Vagina (tissue), 2 donors: ENCODE measurements at regions not wholly inside any gene's neighbourhood (a gene's known extent, or its start where the extent isn't known, plus 50 kb on each side); places are given as distances from the start of the nearest gene placed in this dataset.

Source experiments
- DNase-seq, 2 donors: peaks; one replicate each; pipeline ENCODE4 v3.0.0-alpha.2; 2017; ENCODE audit errors: extremely low spot score in 2 of 2
- H3K27ac ChIP-seq: fragments of 200-600 bp; sonication (generic); one replicate; pipeline ENCODE4 v1.5.1; 2019
- H3K27me3 ChIP-seq: fragments of 200-600 bp; sonication (generic); one replicate; pipeline ENCODE4 v1.5.1; 2019
- H3K36me3 ChIP-seq, 2 donors: fragments of 200-600 bp; sonication (generic); one replicate each; pipeline ENCODE4 v1.5.1; 2017 to 2019
- H3K4me1 ChIP-seq: fragments of 200-600 bp; sonication (generic); one replicate; pipeline ENCODE4 v1.5.1; 2019
- H3K4me3 ChIP-seq, 2 donors: fragments of 200-600 bp; sonication (generic); 1 replicate in 1 of 2; 2 replicates in 1 of 2; pipeline ENCODE4 v1.5.1; 2016 to 2019
- H3K9me3 ChIP-seq: fragments of 200-600 bp; sonication (generic); one replicate; pipeline ENCODE4 v1.5.1; 2019
- POLR2A ChIP-seq, 2 donors: fragments of 450-650 bp; IDR thresholded peaks; one replicate each; pipeline ENCODE4 v1.6.1; 2017; ENCODE audit warnings: antibody characterized with exemption in 2 of 2, mild to moderate bottlenecking in 2 of 2, moderate library complexity in 2 of 2
- POLR2AphosphoS5 ChIP-seq, 2 donors: sonication (generic); formaldehyde crosslinking; IDR thresholded peaks; one replicate each; pipeline ENCODE4 v1.9.0; 2017; ENCODE audit warnings: antibody characterized with exemption in 2 of 2, mild to moderate bottlenecking in 2 of 2, low read depth in 1 of 2; ENCODE audit not compliant: insufficient read depth in 1 of 2
- intact Hi-C: fragments of 100-400 bp; cut with DNase I; formaldehyde crosslinking; loops from one replicate; pipeline ENCODE4 v1.15.1; 2023
- TF ChIP-seq, protein P1 (sequence below), 3 experiments: fragments of 450-650 bp in 2 of 3; fragments of 200-600 bp in 1 of 3; sonication (generic) in 1 of 3; IDR thresholded peaks; one replicate each; pipeline ENCODE4 v1.5.1; 2017 to 2019; ENCODE audit warnings: antibody characterized with exemption in 3 of 3, mild to moderate bottlenecking in 2 of 3, moderate library complexity in 2 of 3

DNA sequence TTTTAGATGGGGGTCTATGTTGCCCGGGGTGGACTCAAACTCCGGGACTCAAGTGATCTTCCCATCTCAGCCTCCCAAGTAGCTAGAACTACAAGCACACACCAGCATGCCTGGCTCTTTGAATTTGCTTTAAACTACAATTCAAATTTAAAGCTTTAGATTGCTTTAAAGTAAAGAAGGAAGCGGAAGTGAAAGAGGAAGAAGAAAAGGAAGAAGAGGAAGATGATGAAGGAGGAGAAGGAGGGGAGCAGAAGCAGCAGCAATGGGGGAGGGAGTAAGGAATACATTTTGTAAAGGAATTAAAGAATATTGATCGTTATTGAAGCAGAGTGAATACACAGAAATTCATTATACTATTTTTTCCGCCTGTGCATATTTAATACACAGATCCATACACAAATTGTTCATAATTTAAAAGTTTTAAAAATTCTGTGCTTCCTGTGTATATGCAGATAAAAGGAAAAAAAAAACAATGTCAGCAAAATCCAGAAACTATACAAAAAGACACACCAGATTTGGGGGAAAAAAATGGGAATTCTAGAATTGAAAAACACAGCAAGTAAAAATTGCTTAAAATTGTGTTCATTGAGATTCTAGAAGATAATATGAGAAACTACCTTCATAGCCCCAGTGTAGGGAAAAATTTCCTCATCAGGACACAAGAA lies 60.8 kb upstream of the KCNMA1 start:
- intact Hi-C loops = no loop called here
- no peaks in the 10 kb centered on the region for H3K36me3 ChIP-seq
- TF ChIP-seq POLR2A (IDR thresholded peaks at IDR 0.05) = no peak
- TF ChIP-seq, protein P1, sequence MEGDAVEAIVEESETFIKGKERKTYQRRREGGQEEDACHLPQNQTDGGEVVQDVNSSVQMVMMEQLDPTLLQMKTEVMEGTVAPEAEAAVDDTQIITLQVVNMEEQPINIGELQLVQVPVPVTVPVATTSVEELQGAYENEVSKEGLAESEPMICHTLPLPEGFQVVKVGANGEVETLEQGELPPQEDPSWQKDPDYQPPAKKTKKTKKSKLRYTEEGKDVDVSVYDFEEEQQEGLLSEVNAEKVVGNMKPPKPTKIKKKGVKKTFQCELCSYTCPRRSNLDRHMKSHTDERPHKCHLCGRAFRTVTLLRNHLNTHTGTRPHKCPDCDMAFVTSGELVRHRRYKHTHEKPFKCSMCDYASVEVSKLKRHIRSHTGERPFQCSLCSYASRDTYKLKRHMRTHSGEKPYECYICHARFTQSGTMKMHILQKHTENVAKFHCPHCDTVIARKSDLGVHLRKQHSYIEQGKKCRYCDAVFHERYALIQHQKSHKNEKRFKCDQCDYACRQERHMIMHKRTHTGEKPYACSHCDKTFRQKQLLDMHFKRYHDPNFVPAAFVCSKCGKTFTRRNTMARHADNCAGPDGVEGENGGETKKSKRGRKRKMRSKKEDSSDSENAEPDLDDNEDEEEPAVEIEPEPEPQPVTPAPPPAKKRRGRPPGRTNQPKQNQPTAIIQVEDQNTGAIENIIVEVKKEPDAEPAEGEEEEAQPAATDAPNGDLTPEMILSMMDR (IDR thresholded peaks at IDR 0.05) = no peak
- no peak for TF ChIP-seq POLR2AphosphoS5 (IDR thresholded peaks at IDR 0.05; ENCODE audit: insufficient read depth in 1 of 2, low read depth in 1 of 2)

DNA sequence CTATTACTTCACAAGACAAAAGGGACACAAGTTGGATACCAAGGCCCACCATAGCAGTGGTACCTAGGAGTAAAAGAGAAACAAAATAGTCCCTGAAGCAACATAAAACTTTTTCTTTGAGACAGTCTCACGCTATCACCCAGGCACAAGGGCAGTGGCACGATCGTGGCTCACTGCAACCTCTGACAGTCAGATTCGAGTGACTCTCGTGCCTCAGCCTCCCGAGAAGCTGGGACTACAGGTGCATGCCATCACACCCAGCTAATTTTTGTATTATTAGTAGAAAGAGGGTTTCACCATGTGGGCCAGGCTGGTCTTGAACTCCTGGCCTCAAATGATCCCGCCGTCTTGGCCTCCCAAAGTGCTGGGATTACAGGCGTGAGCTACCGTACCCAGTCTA lies 59.0 kb upstream of the KCNMA1 start:
- H3K4me3 ChIP-seq = no peak overlapping the region
- no peak for TF ChIP-seq POLR2AphosphoS5 (IDR thresholded peaks at IDR 0.05; ENCODE audit: insufficient read depth in 1 of 2, low read depth in 1 of 2)
- TF ChIP-seq POLR2A (IDR thresholded peaks at IDR 0.05) = no peak
- TF ChIP-seq, protein P1 (IDR thresholded peaks at IDR 0.05) = no peak
- DNase-seq = no peak
- H3K4me1 ChIP-seq = no peaks in the 10 kb centered on the region
- no peaks in the 10 kb centered on the region for H3K9me3 ChIP-seq
- H3K27ac ChIP-seq = no peak overlapping the region
- H3K27me3 ChIP-seq = no peaks in the 10 kb centered on the region
- H3K36me3 ChIP-seq = no peaks in the 10 kb centered on the region
- intact Hi-C loops = no loop called here

More for the DNA sequence above, 60.8 kb upstream of the KCNMA1 start:
- Histone ChIP-seq H3K27ac (no peak overlapping the region), H3K9me3 (no peaks in the 10 kb centered on the region), H3K27me3 (no peaks in the 10 kb centered on the region), H3K4me3 (no peak overlapping the region), H3K4me1 (no peaks in the 10 kb centered on the region)
- no peak for DNase-seq

DNA sequence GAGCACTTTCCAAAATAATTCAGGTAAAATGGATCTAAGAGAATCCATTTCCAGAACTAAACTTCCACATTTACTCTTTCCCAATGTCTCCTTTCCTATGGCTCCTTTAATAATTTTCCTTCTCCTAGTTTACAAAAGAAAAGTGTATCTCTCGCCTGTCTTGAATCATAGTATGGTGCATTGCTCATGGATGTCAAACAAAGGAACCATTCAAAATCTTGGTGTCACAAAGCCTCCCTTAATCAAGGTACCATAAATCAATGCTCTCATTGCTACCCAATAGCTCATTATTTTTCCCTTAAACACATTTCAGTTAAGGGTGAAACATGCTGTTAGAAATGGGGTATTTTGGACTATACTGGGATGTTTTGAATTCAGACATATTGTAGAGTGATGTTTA lies 57.6 kb upstream of the KCNMA1 start:
- no peak overlapping the region for H3K4me3 ChIP-seq
- no peaks in the 10 kb centered on the region for H3K36me3 ChIP-seq
- no peaks in the 10 kb centered on the region for H3K4me1 ChIP-seq
- no peak overlapping the region for H3K27ac ChIP-seq
- H3K9me3 ChIP-seq = no peaks in the 10 kb centered on the region
- no peaks in the 10 kb centered on the region for H3K27me3 ChIP-seq
- no peak for DNase-seq
- intact Hi-C loops = no loop called here
- TF ChIP-seq POLR2A (IDR thresholded peaks at IDR 0.05) (no peak), POLR2AphosphoS5 (IDR thresholded peaks at IDR 0.05; ENCODE audit: insufficient read depth in 1 of 2, low read depth in 1 of 2) (no peak)
- TF ChIP-seq, protein P1 (IDR thresholded peaks at IDR 0.05) = no peak

DNA sequence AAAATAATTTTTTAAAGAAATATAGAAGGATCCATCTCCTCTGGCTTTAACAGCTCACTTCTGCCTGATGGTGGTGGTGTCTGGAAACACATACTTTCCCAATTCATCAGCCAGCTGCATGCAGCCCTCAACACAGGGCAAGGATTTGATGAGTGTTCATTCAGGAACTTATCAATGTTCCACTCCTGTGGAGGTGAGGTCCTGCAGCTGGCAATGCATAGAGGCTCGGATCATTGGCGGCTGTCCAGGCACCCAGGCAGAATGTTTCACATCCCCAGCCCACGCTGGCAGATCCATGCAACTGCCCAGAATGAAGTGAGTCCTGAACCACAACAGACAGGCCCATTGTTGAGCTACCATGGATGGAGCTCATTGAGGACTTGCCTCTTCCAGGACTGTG lies 55.2 kb upstream of the KCNMA1 start:
- DNase-seq = peak in 1 of 2 donors; percentile 34
- Histone ChIP-seq H3K9me3 (no peaks in the 10 kb centered on the region), H3K27me3 (no peaks in the 10 kb centered on the region), H3K36me3 (no peaks in the 10 kb centered on the region), H3K27ac (no peak overlapping the region), H3K4me1 (no peaks in the 10 kb centered on the region), H3K4me3 (no peak overlapping the region)
- TF ChIP-seq, protein P1 (IDR thresholded peaks at IDR 0.05) = no peak
- TF ChIP-seq POLR2AphosphoS5 (IDR thresholded peaks at IDR 0.05; ENCODE audit: insufficient read depth in 1 of 2, low read depth in 1 of 2) (no peak), POLR2A (IDR thresholded peaks at IDR 0.05) (no peak)
- intact Hi-C loops = no loop called here

DNA sequence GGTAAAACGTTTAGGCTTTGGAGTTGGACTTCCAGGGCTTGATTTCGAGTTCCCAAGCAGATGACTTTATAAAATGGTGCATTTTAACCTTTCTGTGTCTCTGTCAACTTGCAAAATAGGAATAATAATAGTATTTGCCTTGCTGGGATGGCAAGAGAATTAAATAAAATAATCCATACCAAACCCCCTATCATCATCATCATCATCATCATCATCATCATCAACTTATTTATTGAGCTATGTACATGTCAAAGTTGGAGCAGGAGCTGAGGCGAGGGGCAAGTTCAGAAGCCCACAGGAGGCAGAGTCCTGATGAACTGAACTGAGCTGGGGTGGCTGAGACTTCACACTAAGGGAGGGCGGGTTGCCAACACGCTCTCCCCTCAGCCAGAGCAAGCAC lies 51.7 kb upstream of the KCNMA1 start:
- no peak for DNase-seq
- H3K9me3 ChIP-seq = no peaks in the 10 kb centered on the region
- no peaks in the 10 kb centered on the region for H3K36me3 ChIP-seq
- no peak for TF ChIP-seq POLR2A (IDR thresholded peaks at IDR 0.05)
- TF ChIP-seq, protein P1 (IDR thresholded peaks at IDR 0.05) = no peak
- no peak for TF ChIP-seq POLR2AphosphoS5 (IDR thresholded peaks at IDR 0.05; ENCODE audit: insufficient read depth in 1 of 2, low read depth in 1 of 2)
- no peaks in the 10 kb centered on the region for H3K27me3 ChIP-seq
- intact Hi-C loops = no loop called here
- H3K4me1 ChIP-seq = no peaks in the 10 kb centered on the region
- no peak overlapping the region for H3K4me3 ChIP-seq
- no peak overlapping the region for H3K27ac ChIP-seq
